Sciatic nerve (tissue), 2 donors: ENCODE measurements at regions not wholly inside any gene's neighbourhood (a gene's known extent, or its start where the extent isn't known, plus 50 kb on each side); places are given as distances from the start of the nearest gene placed in this dataset.

Source experiments
- ATAC-seq: fragments of 200-7000 bp; cut with Tn5 transposase; one replicate; pipeline ENCODE4 v1.9.1; 2020; ENCODE audit warnings: mild to moderate bottlenecking, moderate library complexity
- DNase-seq: peaks from one replicate; pipeline ENCODE4 v3.0.0-alpha.2; 2020; ENCODE audit warnings: low spot score
- intact Hi-C: fragments of 100-400 bp; cut with DNase I; formaldehyde crosslinking; loops from one replicate; pipeline ENCODE4 v1.14.2; 2022
- donor health status: DM: no; HTN: no; CAD: no.
- donor health status: DM: no; HTN: no; CAD: no.

DNA sequence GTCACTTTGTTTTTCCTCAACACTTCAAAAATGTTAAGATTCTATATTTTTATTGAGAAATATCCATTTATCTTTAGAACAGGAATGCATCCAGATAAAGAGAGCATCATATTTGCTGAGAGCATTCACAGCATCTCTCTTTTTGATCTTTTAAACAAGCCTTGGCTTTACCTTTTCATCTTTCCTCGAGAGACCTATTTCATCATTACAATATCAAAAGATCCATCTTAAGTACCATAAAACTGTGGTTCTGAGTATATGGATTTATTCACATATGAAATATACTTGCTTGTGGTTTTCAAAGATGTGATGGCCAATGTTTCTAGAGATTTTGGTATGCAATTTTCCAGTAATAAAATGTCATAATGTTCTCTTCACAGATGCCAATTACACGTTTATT lies 1140.9 kb downstream of the GATA3 start:
- DNase-seq: no peak
- intact Hi-C loops: no loop called here
- no peak for ATAC-seq

DNA sequence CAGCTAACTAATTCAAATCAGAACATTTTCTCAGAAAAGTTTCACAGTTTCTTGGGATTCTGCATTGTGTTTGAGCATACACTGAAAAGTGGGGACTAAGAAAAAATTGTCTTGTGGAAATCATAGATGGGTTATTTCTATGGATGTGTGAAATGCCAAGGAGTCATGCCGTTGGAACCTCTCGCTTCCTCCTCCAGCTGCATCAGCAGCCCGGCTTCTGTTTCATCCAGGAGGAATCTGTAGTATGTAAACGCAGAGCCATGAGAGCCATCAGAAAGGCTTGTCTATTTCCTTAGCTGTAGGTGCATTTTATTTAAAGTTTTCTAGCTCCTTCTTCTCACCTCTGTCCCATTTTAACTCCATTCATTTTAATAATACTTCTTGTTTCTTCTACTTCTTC lies 1144.1 kb downstream of the GATA3 start:
- no peak for DNase-seq
- no peak for ATAC-seq
- intact Hi-C loops: no loop called here

DNA sequence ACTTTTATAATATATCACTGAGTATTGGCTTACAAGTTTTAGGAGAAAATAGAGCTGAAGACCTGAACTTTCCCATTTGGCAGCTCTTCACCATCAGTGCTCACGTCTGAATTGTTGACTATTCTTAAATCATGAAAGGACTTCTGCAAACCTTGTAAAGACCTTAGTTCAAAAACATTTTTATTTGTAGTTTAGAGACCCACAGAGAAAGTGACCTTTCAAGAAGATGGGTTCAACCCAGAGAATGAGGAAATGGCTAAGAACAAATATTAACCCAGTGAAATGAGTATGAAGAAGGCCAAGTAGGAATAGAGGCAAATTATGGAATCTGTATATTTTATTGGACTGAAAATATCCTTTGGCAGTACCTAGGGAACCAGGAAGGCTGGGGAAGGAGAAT lies 1151.1 kb downstream of the GATA3 start:
- no peak for ATAC-seq
- intact Hi-C loops: loop anchor here (5.0 kb wide), 1 partner anchor 1333 kb away; no protein-coding TSS in a partner anchor
- DNase-seq: no peak

DNA sequence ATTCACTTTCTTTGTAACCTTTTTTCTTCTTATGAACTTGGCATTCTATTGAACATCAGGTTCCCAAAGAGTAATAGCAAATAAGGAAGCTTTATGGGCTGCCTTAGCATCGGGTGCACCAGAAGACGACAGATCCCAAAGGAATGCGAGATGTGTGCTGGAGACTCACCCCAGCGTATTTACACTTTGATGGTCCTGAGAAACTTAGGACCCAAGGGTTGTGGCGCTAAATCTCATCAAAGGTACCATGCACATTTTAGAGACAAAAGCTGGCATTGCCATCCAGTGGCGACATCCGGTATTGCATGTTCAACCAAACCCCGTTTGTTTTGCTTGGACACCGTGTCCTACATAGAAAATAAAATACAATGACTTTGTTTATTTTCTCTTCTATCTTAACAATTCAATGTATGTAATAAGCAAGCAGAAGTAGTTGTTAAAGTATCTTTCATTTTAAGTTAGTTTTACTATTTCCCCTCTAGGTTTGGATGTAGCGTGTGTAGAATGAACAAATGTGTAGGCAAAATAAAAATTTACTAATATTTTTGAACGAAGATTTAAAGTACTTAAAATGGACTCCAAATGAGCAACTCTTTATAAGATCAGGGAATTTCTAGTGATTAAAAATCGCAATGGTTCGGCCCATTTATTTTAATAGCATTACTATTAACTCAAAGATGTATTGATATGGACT lies 1154.8 kb downstream of the GATA3 start:
- ATAC-seq: no peak
- peak; percentile 78 for DNase-seq
- intact Hi-C loops: loop anchor here (5.0 kb wide), 1 partner anchor 1337 kb away; no protein-coding TSS in a partner anchor

DNA sequence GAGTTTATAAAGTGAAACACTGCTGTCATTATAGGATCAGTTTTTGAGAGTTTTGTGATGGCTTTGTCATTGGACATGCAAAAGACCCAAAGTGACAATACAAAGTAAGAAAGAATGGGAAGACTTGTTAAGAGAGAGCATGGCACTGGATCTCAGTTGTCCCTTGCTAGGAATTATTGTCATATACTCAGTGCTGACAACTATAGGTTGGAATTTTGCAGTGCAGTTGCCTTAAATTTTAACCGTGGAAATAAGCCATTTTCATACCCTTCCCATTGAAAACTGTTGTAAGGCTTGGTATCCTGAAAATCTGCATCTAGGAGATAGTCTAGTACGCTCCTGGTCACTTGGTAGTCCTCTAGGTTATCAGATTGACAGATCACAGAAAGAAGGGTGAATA lies 1156.7 kb downstream of the GATA3 start:
- no peak for DNase-seq
- intact Hi-C loops: no loop called here

DNA sequence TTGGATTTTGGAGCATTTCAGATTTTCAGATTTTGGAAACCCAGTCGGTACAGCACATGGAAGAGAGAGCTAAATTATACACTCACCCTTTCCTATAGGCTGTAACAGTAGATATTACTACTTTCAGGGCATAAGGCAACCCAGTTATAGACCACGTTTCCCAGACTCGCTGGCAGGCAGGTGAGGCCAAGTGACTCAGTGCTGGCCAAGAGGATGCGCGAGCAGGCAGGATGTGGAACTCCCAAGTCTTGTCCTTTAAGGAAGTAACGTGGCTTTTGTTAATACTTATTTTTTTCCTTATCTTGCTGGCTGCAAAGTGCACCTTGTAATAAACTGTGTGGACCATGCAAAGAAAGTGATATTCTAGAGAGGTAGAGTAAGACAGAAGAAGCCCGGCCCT lies 1160.1 kb downstream of the GATA3 start:
- DNase-seq: no peak
- intact Hi-C loops: no loop called here

More for the DNA sequence above, 1156.7 kb downstream of the GATA3 start:
- no peak for ATAC-seq

DNA sequence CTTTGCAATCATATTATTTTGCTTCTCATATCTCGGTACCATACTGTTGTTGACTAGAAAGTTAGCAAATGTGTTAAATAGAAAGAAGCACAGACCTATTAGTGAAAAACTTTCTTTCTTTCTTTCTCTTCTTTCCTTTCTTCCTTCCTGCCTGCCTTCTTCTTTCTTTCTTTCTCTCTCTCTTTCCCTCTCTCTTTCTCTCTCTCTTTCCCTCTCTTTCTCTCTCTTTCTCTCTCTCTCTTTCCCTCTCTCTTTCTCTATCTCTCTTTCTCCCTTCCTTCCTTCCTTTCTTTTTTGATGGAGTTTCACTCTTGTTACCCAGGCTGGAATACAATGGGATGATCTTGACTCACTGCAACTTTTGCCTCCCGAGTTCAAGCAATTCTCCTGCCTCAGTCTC lies 1160.6 kb downstream of the GATA3 start:
- intact Hi-C loops: no loop called here
- DNase-seq (no peak), ATAC-seq (no peak)

More for the DNA sequence above, 1160.1 kb downstream of the GATA3 start:
- ATAC-seq: no peak

DNA sequence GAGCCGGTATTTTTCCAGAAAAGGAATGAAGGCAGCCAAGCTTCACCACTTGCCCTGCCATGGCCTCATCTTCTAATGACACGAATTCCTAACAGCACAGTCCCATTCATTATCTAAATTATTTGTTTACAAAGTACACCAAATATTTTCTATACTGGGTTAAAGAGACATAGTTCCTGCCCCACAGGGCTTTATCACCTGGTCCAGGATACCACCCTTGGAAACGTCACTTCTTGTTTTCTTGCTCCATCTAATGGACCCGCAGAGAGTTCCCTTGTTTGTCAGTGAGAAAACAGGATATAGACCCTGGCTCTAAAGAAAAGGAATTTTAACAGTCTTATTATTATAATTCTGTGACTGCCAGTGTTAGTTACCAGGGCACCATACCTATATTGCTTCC lies 1165.4 kb downstream of the GATA3 start:
- ATAC-seq (no peak), DNase-seq (no peak)
- intact Hi-C loops: no loop called here

DNA sequence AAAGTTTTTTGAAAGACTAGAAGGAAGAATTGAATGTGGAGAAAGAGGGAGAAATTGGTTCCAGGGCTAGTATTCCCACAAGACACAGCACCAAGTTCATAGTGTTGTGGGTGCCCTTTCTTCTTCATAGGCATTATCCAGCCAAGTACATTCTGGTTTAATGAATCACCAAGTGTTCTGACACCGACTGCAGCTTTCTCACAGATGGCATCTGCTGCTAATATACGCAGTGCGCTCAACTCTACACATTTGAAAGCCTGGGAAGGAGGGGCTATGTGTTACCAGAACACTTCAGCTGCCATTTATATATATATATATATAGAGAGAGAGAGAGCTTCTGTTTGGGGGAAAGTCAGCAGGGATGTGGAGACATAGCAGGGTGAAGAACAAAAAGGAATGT lies 1168.4 kb downstream of the GATA3 start:
- intact Hi-C loops: no loop called here
- ATAC-seq: no peak
- DNase-seq: no peak

DNA sequence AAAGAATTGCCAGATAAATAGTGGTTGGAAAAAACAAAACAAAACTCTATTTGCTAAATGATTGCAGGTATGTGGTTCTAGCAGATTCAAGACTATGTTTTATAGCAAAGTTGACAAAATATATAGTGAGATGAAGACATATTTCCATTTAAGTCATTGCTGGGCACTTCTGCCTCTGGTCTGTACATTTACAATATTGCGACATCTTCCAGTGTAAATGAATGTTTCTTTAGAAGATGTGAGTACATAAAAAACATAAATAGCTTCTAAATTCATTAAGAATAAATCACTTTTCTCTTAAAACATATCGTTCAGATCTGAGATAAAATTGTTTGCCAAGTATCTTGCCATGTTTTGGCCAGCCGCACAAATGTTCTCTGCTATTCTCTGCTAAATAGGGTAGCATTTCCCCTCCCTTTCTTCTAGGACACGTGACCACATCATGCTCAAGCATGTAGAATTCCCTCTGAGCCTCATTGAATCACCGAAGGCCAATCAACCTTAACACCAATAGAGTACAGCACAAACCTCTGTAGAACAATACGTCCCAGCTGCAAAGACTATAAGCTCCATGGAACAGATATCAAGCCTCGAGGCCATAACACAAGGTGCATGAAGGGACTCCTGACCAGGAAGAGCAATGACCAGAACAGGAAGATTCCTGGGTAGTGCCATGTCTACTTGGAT lies 1173.3 kb downstream of the GATA3 start:
- ATAC-seq: no peak
- no peak for DNase-seq
- intact Hi-C loops: no loop called here

DNA sequence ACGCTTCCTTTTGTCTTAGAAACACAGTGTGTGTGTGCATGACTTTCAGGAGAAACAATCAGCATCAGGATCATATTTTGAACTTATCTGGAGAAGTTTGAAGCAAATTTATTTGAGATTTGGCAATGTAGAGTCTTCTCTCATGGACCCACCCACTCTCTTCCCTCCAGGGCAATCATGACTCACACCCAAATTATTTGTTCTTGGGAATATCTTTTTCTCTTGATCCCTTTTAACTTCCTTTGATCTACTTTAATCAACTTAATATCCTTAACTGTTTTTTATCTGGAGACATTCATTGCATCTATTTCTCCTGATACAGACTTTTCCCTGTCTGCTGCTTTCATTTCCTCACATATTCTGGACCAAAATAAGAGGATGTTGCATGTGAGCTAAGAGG lies 1174.3 kb downstream of the GATA3 start:
- ATAC-seq (no peak), DNase-seq (no peak)

DNA sequence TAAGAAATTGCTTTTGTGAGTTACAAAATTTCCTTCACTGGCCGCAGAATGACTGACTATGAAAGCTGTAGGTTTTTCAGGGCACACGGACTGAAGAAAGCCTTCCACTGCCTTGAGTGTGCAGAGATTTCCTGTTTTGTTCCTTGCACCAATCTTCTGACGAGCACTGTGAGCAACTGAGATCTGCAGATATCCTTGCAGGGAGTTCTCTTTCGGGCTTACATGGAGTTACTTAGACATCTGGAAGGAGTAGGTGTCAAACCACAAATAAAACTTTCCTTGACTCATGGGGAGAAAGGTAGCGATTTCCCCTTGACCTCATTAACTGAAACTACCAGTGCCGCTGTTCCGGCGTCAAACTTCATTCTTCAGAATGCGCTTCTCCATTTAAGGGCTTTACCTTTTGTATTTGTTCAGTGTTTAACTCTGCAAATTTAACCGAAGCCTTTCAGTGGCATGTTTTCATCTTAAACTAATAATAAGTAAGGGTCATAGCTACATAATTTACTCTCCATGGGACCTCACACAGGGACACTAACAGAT lies 1175.3 kb downstream of the GATA3 start:
- ATAC-seq (no peak), DNase-seq (no peak)
- intact Hi-C loops: no loop called here

More for the DNA sequence above, 1174.3 kb downstream of the GATA3 start:
- intact Hi-C loops: no loop called here

DNA sequence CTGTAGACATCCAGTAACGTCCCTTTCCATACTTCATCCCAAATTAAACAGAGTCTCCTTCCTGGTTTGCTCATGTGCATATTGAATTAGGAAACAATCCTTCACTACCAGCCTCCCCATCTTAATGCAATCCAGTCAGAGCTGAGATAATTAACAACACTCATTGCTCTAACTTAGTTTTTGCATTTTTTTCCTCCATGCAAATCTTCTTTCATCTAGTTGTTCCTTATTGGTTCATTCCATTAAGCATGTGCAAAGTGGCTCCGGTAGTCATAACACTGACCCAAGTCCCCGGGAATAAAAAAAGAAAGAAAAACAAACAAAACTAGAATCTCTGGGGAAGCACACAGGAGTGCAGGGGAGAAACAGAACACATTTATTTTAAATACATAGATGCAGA lies 1176.1 kb downstream of the GATA3 start:
- intact Hi-C loops: no loop called here
- ATAC-seq (no peak), DNase-seq (no peak)

DNA sequence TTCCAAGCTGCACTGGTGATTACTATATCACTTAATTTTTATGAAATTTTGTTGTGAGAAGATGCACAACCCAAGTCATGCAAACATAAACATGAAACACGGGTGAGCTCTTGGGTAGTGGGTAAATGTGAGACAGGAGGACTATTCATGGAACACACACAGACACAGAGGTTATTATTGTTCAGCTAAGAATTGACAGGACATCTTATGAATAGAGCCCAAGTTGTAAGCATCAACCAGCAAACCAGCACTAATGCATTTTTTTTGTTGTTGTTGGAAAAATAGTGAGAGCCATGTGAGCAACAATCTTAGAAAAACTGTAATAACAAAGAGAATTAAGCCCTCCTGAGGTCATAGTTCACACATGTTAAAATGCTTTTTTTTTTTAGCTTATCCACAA lies 1179.7 kb downstream of the GATA3 start:
- DNase-seq (no peak), ATAC-seq (no peak)
- intact Hi-C loops: no loop called here

DNA sequence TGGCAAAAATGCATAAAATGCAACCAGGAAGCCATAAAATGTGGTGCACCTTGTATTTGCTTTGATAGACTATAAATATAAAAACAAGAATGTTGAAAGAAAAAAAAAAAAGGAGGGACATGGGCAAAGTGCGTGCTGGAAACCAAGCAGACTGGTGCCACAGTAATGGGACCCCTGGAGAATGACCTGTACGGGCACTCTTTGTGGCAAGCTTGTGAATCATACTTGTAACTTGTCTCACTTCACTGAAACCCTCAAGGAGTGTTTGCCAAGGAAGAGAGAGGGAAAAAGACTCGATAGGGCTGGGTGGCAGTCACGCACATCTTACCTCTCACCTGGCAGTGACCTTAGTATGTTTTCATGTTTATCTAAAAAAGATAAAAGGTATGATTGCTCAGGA lies 1183.6 kb downstream of the GATA3 start:
- ATAC-seq (no peak), DNase-seq (no peak)
- intact Hi-C loops: no loop called here

DNA sequence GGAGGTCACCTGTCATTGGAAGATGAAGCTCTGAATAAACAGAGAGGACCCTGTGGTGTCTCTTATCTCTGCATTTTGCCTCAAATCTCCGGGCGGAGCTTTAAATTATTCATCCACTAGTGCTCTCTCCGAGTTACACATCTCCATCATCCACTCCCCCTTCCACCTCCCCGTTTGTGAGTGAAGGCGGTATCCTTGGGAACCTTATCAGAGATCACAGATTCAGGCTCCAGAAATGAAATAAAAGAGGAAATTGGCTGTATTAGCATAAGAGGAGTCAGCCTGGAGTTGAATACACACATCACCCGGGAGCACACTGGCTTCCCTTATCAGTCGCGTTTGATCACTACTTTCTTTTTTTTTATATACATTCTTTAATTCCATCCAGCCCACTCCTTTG lies 1184.8 kb downstream of the GATA3 start:
- no peak for DNase-seq
- intact Hi-C loops: no loop called here
- ATAC-seq: no peak

DNA sequence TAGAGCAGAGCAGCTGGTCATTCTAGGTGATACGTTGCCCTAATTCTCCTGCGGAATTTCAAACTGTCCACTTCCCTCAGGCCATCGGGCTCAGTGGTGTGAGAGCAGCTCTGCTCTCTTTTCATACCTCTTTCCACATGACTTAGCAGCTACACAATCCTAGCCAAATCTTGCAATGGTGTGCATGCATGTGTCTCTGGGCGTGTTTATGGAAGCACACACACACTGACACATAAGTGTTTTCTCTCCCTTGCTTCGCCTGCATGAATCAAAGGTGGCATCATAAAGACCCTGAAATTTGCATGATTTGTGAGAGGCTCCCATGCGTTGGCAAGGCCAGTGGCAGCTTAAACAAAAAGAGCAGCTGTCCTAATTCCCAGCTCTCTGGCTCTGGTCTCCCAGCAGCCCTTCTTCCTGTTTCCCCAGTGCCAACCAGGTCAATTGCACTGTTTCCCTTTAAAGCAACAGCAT lies 1189.5 kb downstream of the GATA3 start:
- intact Hi-C loops: no loop called here
- no peak for DNase-seq
- no peak for ATAC-seq

DNA sequence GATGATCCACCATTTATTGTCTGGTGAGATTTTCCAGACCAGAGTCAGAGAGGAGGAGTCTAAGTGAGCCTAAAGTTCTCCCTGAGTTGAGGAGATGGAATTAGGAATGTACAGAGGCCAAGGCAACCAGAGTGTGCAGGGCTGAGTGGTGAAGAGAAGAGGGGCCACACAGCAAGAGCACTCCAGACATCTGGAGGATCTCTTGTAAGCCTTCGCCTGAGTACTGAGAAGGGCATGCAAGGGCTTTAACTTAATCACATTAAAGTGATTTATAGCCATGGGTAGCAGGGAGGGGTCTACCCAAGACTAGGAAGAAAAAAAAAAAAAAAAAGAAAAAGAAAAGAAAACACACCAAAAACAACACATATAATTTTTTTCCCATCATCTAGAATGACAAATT lies 1190.4 kb downstream of the GATA3 start:
- DNase-seq: no peak
- no peak for ATAC-seq
- intact Hi-C loops: no loop called here

DNA sequence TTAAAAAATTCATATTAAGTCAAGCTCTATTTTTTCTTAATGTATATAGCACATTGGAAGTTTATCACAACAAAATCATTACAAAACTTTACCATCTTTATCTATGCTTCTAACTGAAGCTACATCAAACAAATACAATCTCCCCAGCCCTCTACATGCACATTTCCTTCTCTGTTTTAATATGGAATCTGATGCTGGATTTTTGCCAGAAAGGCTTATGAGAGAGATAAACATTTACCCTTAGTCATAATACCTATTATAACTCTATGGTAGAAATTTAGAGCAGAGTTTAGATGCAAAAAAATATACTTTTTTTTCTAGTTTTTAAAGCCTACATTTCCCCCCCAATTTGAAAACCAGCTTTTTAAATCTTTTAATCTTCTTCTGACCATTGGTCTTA lies 1198.6 kb downstream of the GATA3 start:
- ATAC-seq (no peak), DNase-seq (no peak)
- intact Hi-C loops: no loop called here

DNA sequence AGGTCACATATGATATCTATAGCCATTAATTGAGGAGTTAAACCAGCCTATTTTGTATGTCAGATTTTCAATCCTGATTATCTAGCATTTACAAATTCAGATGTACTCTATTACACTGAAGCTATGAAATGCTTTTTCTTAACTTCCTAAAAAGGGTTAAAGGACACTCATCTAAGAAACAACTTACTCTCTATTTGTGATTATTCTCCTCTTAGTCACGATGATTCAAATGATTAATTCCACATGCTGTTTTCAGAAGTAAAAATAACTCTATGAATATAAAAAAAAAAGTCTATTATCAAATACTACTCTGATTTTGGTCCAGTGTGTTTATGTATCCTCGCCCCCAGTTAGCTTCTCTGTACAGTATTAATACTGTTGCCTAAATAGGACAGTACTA lies 1199.9 kb downstream of the GATA3 start:
- DNase-seq (no peak), ATAC-seq (no peak)
- intact Hi-C loops: no loop called here
